Liver (tissue), 8 donors: ENCODE measurements at regions not wholly inside any gene's neighbourhood (a gene's known extent, or its start where the extent isn't known, plus 50 kb on each side); places are given as distances from the start of the nearest gene placed in this dataset.

Experiments used
- DNase-seq: peaks from one replicate; pipeline ENCODE4 v3.0.0-alpha.2; 2017; ENCODE audit warnings: low spot score
- H3K27ac ChIP-seq, 2 donors: one replicate each; pipeline ENCODE4 v1.7.0; 2013; ENCODE audit warnings: inconsistent platforms in 2 of 2, low read length in 2 of 2, control low read depth in 1 of 2, low read depth in 1 of 2, mild to moderate bottlenecking in 1 of 2
- H3K27me3 ChIP-seq, 4 donors: one replicate each; pipeline versions ENCODE4 v1.6.1 to v1.7.0; 2013; ENCODE audit warnings: low read length in 3 of 4, inconsistent platforms in 1 of 4, mild to moderate bottlenecking in 1 of 4, moderate library complexity in 1 of 4; ENCODE audit not compliant: control insufficient read depth in 4 of 4, insufficient read depth in 4 of 4
- H3K36me3 ChIP-seq, 4 donors: one replicate each; pipeline versions ENCODE4 v1.6.1 to v1.7.0; 2013; ENCODE audit warnings: low read length in 3 of 4, mild to moderate bottlenecking in 3 of 4, low read depth in 1 of 4, moderate library complexity in 1 of 4; ENCODE audit not compliant: control insufficient read depth in 4 of 4, insufficient read depth in 3 of 4
- H3K4me1 ChIP-seq, 4 donors: one replicate each; pipeline versions ENCODE4 v1.6.1 to v1.7.0; 2013; ENCODE audit warnings: low read length in 3 of 4, mild to moderate bottlenecking in 3 of 4, moderate library complexity in 1 of 4; ENCODE audit not compliant: control insufficient read depth in 4 of 4, insufficient read depth in 4 of 4
- H3K4me3 ChIP-seq, 3 donors: one replicate each; pipeline versions ENCODE4 v1.6.1 to v1.7.0; 2013; ENCODE audit warnings: low read length in 3 of 3, control low read depth in 1 of 3, low read depth in 1 of 3, mild to moderate bottlenecking in 1 of 3
- H3K9ac ChIP-seq, 2 donors: one replicate each; pipeline ENCODE4 v1.7.0; 2013; ENCODE audit warnings: low read length in 2 of 2, mild to moderate bottlenecking in 2 of 2, moderate library complexity in 2 of 2, control low read depth in 1 of 2, low read depth in 1 of 2
- H3K9me3 ChIP-seq, 4 donors: one replicate each; pipeline versions ENCODE4 v1.6.1 to v1.7.0; 2013; ENCODE audit warnings: low read length in 3 of 4; ENCODE audit not compliant: control insufficient read depth in 4 of 4
- EGR1 ChIP-seq, 2 donors: IDR thresholded peaks; 2 replicates each; pipeline ENCODE4 v1.6.1; 2016 to 2018; ENCODE audit warnings: antibody characterized with exemption in 2 of 2, low read depth in 2 of 2
- FOXA1 ChIP-seq: IDR thresholded peaks from 2 replicates; pipeline ENCODE4 v1.6.1; 2016; ENCODE audit warnings: antibody characterized with exemption
- FOXA2 ChIP-seq: IDR thresholded peaks from 2 replicates; pipeline ENCODE4 v1.6.1; 2016; ENCODE audit warnings: antibody characterized with exemption
- HNF4A ChIP-seq, 2 donors: conservative IDR thresholded peaks; 2 replicates each; pipeline ENCODE4 v1.6.1; 2016; ENCODE audit warnings: antibody characterized with exemption in 2 of 2, mild to moderate bottlenecking in 2 of 2
- HNF4G ChIP-seq: IDR thresholded peaks from 2 replicates; pipeline ENCODE4 v1.6.1; 2016; ENCODE audit warnings: antibody characterized with exemption
- JUND ChIP-seq, 2 donors: IDR thresholded peaks; 2 replicates each; pipeline ENCODE4 v1.6.1; 2016; ENCODE audit warnings: antibody characterized with exemption in 2 of 2
- RAD21 ChIP-seq, 2 donors: IDR thresholded peaks; 2 replicates each; pipeline ENCODE4 v1.6.1; 2016; ENCODE audit warnings: antibody characterized with exemption in 2 of 2, mild to moderate bottlenecking in 2 of 2
- RXRA ChIP-seq, 2 donors: IDR thresholded peaks; 2 replicates each; pipeline ENCODE4 v1.6.1; 2017 to 2018; ENCODE audit warnings: antibody characterized with exemption in 2 of 2, mild to moderate bottlenecking in 1 of 2
- SP1 ChIP-seq: IDR thresholded peaks from 2 replicates; pipeline ENCODE4 v1.6.1; 2018; ENCODE audit warnings: antibody characterized with exemption, mild to moderate bottlenecking
- TAF1 ChIP-seq: conservative IDR thresholded peaks from 2 replicates; pipeline ENCODE4 v1.6.1; 2016; ENCODE audit warnings: antibody characterized with exemption, mild to moderate bottlenecking
- WGBS: extraction: QIAGEN DNeasy Blood & Tissue Kit; methylation state at CpG from one replicate; pipeline ENCODE4 v1.1.7; 2013; 5-methylcytosine and 5-hydroxymethylcytosine counted together
- TF ChIP-seq, protein P1 (sequence below): IDR thresholded peaks from 2 replicates; pipeline ENCODE4 v1.6.1; 2016; ENCODE audit warnings: antibody characterized with exemption
- TF ChIP-seq, protein P2 (sequence below): IDR thresholded peaks from 2 replicates; pipeline ENCODE4 v1.6.1; 2016; ENCODE audit warnings: antibody characterized with exemption
- TF ChIP-seq, protein P3 (sequence below): IDR thresholded peaks from 2 replicates; pipeline ENCODE4 v1.6.1; 2016; ENCODE audit warnings: antibody characterized with exemption
- TF ChIP-seq, protein P4 (sequence below): fragments of 150-350 bp; IDR thresholded peaks from 2 replicates; pipeline ENCODE4 v1.5.1; 2017; ENCODE audit warnings: improper control_type of control experiment, low read depth, low read length; ENCODE audit not compliant: missing input control
- donor health status: healthy.
- donor health status: healthy.
- donor health status: healthy.
- donor health status: healthy.
- donor health status: healthy.

DNA sequence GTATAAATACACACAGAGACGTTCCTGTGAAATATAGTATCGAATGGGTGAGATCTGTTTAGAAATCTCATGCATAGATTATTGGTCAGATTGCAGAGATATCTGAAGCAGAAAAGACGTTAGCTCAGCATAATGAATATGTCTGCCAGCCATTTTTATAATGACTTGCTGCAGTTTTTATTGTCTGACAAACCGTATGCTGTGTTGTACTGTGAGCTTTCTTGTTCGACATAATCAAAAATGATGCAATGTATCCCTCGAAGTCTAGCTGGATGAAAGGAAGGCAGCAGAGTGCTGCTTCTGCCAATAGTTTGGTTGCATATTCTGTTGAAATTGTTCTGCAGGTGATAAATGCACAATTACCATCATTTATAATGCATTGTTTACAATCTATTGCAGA is 514.9 kb upstream of the ARRDC3 start:
- no peak for DNase-seq
- WGBS, result 72% methylated on average over 6 of the region's 6 CpGs
- no peaks in the 10 kb centered on the region for H3K36me3 ChIP-seq

DNA sequence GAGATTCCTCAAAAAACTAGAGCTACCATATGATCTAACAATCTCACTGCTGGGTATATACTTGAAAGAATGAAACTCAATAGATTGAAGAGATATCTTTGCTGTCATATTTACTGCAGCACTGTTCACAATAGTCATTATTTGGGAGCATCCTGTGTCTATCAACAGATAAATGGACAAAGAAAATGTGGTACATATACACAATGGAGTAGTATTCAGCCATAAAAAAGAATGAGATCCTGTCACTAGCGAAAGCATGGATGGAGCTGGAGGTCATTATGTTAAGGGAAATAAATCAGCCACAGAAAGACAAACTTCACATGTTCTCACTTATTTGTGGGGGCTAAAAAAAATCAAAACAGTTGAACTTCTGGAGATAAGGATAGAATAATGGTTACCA is 505.7 kb upstream of the ARRDC3 start:
- Histone ChIP-seq H3K4me1 (no peaks in the 10 kb centered on the region), H3K4me3 (no peak overlapping the region), H3K9ac (no peak overlapping the region), H3K27me3 (no peaks in the 10 kb centered on the region), H3K27ac (no peak overlapping the region), H3K9me3 (no peaks in the 10 kb centered on the region), H3K36me3 (no peaks in the 10 kb centered on the region)
- DNase-seq, result no peak
- TF ChIP-seq, protein P1, sequence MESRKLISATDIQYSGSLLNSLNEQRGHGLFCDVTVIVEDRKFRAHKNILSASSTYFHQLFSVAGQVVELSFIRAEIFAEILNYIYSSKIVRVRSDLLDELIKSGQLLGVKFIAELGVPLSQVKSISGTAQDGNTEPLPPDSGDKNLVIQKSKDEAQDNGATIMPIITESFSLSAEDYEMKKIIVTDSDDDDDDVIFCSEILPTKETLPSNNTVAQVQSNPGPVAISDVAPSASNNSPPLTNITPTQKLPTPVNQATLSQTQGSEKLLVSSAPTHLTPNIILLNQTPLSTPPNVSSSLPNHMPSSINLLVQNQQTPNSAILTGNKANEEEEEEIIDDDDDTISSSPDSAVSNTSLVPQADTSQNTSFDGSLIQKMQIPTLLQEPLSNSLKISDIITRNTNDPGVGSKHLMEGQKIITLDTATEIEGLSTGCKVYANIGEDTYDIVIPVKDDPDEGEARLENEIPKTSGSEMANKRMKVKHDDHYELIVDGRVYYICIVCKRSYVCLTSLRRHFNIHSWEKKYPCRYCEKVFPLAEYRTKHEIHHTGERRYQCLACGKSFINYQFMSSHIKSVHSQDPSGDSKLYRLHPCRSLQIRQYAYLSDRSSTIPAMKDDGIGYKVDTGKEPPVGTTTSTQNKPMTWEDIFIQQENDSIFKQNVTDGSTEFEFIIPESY, result no peak
- TF ChIP-seq RXRA (IDR thresholded peaks at IDR 0.05) (no peak), FOXA2 (no peak), SP1 (no peak), TAF1 (no peak), RAD21 (IDR thresholded peaks at IDR 0.05) (no peak), EGR1 (IDR thresholded peaks at IDR 0.05; ENCODE audit: low read depth in 2 of 2) (no peak), HNF4A (conservative IDR thresholded peaks at IDR 0.05) (no peak), HNF4G (no peak), FOXA1 (no peak), JUND (IDR thresholded peaks at IDR 0.05) (no peak)
- TF ChIP-seq, protein P2, sequence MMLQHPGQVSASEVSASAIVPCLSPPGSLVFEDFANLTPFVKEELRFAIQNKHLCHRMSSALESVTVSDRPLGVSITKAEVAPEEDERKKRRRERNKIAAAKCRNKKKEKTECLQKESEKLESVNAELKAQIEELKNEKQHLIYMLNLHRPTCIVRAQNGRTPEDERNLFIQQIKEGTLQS, result no peak
- TF ChIP-seq, protein P3, sequence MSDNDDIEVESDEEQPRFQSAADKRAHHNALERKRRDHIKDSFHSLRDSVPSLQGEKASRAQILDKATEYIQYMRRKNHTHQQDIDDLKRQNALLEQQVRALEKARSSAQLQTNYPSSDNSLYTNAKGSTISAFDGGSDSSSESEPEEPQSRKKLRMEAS, result no peak
- TF ChIP-seq, protein P4, sequence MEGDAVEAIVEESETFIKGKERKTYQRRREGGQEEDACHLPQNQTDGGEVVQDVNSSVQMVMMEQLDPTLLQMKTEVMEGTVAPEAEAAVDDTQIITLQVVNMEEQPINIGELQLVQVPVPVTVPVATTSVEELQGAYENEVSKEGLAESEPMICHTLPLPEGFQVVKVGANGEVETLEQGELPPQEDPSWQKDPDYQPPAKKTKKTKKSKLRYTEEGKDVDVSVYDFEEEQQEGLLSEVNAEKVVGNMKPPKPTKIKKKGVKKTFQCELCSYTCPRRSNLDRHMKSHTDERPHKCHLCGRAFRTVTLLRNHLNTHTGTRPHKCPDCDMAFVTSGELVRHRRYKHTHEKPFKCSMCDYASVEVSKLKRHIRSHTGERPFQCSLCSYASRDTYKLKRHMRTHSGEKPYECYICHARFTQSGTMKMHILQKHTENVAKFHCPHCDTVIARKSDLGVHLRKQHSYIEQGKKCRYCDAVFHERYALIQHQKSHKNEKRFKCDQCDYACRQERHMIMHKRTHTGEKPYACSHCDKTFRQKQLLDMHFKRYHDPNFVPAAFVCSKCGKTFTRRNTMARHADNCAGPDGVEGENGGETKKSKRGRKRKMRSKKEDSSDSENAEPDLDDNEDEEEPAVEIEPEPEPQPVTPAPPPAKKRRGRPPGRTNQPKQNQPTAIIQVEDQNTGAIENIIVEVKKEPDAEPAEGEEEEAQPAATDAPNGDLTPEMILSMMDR, result no peak
- WGBS, result 77% methylated on average over 1 of the region's 1 CpG

More for the DNA sequence above, 514.9 kb upstream of the ARRDC3 start:
- Histone ChIP-seq H3K27me3 (no peaks in the 10 kb centered on the region), H3K9ac (no peak overlapping the region), H3K27ac (no peak overlapping the region), H3K4me3 (no peak overlapping the region), H3K4me1 (no peaks in the 10 kb centered on the region), H3K9me3 (no peaks in the 10 kb centered on the region)
- no peak for TF ChIP-seq RXRA (IDR thresholded peaks at IDR 0.05)
- TF ChIP-seq EGR1 (IDR thresholded peaks at IDR 0.05; ENCODE audit: low read depth in 2 of 2), result no peak
- no peak for TF ChIP-seq HNF4A (conservative IDR thresholded peaks at IDR 0.05)
- no peak for TF ChIP-seq TAF1
